KMS-11 (cell line): ENCODE measurements at regions not wholly inside any gene's neighbourhood (a gene's known extent, or its start where the extent isn't known, plus 50 kb on each side); places are given as distances from the start of the nearest gene placed in this dataset.
"Not testable (repeated sequence)": the region's sequence is repeated elsewhere in the genome, so short reads cannot be mapped to it uniquely, and the experiment has no call there.

ENCODE experiments used
- H2AFZ ChIP-seq: fragments of 200-600 bp; sonication (generic); 2 replicates; pipeline ENCODE4 v1.6.1; 2016; ENCODE audit warnings: antibody characterized with exemption, mixed run types, low read depth
- H3K27ac ChIP-seq: fragments of 200-600 bp; sonication (generic); 2 replicates; pipeline ENCODE4 v1.6.1; 2016; ENCODE audit warnings: mild to moderate bottlenecking, mixed run types
- H3K27me3 ChIP-seq: fragments of 200-600 bp; sonication (generic); 2 replicates; pipeline ENCODE4 v1.6.1; 2017; ENCODE audit warnings: mild to moderate bottlenecking, low read depth, mixed run types, moderate library complexity; ENCODE audit not compliant: insufficient read depth
- H3K36me3 ChIP-seq: fragments of 200-600 bp; sonication (generic); 2 replicates; pipeline ENCODE4 v1.6.1; 2017; ENCODE audit warnings: mild to moderate bottlenecking, mixed run types; ENCODE audit not compliant: insufficient read depth
- H3K4me1 ChIP-seq: fragments of 200-600 bp; sonication (generic); 2 replicates; pipeline ENCODE4 v1.6.1; 2016; ENCODE audit warnings: mild to moderate bottlenecking, low read depth, mixed run types; ENCODE audit not compliant: poor library complexity, severe bottlenecking
- H3K4me2 ChIP-seq: fragments of 200-600 bp; sonication (generic); 2 replicates; pipeline ENCODE4 v1.7.0; 2016; ENCODE audit warnings: mild to moderate bottlenecking, mixed run types
- H3K4me3 ChIP-seq: fragments of 200-600 bp; sonication (generic); IDR thresholded peaks from 2 replicates; pipeline ENCODE4 v1.6.1; 2017; ENCODE audit warnings: low read depth, low read length, mixed read lengths; ENCODE audit not compliant: insufficient read depth
- H3K79me2 ChIP-seq: fragments of 200-600 bp; sonication (generic); 2 replicates; pipeline ENCODE4 v1.6.1; 2016; ENCODE audit warnings: low read depth, mixed run types; ENCODE audit not compliant: insufficient read depth
- H3K9ac ChIP-seq: fragments of 200-600 bp; sonication (generic); 2 replicates; pipeline ENCODE4 v1.6.1; 2016; ENCODE audit warnings: mild to moderate bottlenecking, mixed run types
- H4K20me1 ChIP-seq: fragments of 200-600 bp; sonication (generic); 2 replicates; pipeline ENCODE4 v1.6.1; 2016; ENCODE audit warnings: mild to moderate bottlenecking, mixed run types; ENCODE audit not compliant: insufficient read depth
- TF ChIP-seq, protein P1 (sequence below): fragments of 200-600 bp; sonication (generic); conservative IDR thresholded peaks from 2 replicates; pipeline ENCODE4 v1.6.1; 2017; ENCODE audit warnings: low read depth, mild to moderate bottlenecking, antibody characterized with exemption, low read length, moderate library complexity, mixed read lengths

DNA sequence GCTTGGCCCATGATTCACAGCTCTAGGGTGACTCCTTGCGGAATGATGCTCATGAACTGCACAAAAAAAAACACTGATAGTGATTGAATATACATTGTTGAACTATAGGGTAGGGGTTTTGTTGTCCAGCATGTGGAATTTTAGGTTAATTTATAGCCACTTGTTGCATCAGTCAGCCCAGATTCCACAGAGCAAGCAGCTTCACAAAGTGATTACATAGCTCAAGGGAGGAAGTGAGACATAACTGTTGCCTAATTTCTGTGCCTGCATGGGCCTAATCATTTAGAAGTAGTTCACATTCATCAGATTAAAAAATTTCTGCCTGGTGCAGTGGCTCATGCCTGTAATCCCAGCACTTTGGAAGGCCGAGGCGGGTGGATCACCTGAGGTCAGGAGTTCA is 142.2 kb upstream of the ZNF722 start:
- not testable (repeated sequence) for H3K4me2 ChIP-seq, H3K27ac ChIP-seq, H3K36me3 ChIP-seq, H3K9ac ChIP-seq, H3K79me2 ChIP-seq, H4K20me1 ChIP-seq, H2AFZ ChIP-seq, H3K4me3 ChIP-seq, H3K4me1 ChIP-seq, H3K27me3 ChIP-seq

DNA sequence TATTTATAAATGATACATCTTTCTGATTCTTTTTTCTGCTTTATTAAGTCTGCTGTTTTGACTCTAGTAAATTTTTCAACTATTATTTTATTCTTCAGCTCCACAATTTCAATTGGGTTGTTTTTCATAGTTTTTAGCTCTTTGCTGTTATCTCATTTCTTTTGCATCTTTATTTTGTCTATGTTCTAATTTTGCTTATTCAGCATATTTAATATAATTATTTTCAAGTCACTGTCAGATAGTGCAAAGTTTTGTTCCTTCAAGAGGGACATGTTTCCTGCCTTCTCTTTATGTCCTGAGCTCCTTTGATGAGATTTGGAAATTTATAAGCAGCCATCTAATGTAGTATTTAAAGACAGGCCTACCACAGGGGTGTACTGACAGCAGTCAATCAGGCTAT is 131.5 kb upstream of the ZNF722 start:
- Histone ChIP-seq H4K20me1 (no peaks in the 10 kb centered on the region), H3K4me2 (no peak overlapping the region), H3K4me3 (no peak overlapping the region), H2AFZ (no peak overlapping the region), H3K36me3 (no peaks in the 10 kb centered on the region; the same call in 1 of the 2 replicates), H3K4me1 (no peaks in the 10 kb centered on the region), H3K27ac (no peak overlapping the region), H3K27me3 (no peaks in the 10 kb centered on the region), H3K9ac (no peak overlapping the region), H3K79me2 (no peaks in the 10 kb centered on the region)
- TF ChIP-seq, protein P1, sequence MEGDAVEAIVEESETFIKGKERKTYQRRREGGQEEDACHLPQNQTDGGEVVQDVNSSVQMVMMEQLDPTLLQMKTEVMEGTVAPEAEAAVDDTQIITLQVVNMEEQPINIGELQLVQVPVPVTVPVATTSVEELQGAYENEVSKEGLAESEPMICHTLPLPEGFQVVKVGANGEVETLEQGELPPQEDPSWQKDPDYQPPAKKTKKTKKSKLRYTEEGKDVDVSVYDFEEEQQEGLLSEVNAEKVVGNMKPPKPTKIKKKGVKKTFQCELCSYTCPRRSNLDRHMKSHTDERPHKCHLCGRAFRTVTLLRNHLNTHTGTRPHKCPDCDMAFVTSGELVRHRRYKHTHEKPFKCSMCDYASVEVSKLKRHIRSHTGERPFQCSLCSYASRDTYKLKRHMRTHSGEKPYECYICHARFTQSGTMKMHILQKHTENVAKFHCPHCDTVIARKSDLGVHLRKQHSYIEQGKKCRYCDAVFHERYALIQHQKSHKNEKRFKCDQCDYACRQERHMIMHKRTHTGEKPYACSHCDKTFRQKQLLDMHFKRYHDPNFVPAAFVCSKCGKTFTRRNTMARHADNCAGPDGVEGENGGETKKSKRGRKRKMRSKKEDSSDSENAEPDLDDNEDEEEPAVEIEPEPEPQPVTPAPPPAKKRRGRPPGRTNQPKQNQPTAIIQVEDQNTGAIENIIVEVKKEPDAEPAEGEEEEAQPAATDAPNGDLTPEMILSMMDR, result no peak

DNA sequence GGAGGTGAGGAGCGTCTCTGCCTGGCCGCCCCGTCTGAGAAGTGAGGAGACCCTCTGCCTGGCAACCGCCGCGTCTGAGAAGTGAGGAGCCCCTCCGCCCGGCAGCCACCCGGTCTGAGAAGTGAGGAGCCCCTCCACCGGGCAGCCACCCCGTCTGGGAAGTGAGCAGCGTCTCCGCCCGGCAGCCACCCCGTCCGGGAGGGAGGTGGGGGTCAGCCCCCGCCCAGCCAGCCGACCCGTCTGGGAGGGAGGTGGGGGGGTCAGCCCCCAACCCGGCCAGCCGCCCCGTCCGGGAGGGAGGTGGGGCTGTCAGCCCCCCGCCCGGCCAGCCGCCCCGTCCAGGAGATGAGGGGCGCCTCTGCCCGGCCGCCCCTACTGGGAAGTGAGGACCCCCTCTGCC is 124.4 kb upstream of the ZNF722 start:
- H3K79me2 ChIP-seq, H3K27me3 ChIP-seq, H3K4me1 ChIP-seq, H3K9ac ChIP-seq, H4K20me1 ChIP-seq, H3K27ac ChIP-seq, H2AFZ ChIP-seq, H3K36me3 ChIP-seq, H3K4me3 ChIP-seq, H3K4me2 ChIP-seq: not testable (repeated sequence)

DNA sequence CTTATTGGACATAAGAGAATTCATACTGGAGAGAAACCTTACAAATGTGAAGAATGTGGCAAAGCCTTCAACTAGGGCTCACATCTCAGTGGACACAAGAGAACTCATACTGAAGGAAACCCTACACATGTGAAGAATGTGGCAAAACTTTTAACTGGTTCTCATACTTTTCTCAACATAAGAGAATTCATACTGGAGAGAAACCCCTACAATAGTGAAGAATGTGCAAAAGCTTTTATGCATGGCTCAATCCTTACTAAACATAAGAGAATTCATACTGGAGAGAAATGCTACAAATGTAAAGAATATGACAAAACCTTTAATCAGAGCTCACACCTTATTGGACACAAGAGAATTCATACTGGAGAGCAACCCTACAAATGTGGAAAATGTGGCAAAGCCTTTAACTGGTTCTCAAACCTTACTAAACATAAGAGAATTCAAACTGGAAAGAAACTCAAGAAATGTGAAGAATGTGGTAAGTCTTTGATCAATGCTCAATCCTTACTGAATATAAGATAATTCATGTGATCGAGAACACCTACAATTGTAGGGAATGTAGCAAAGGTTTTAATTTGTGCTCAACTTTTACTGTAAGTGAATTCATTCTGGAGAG is 121.8 kb upstream of the ZNF722 start:
- TF ChIP-seq, protein P1, result no peak
- no peak overlapping the region for H2AFZ ChIP-seq
- H3K4me3 ChIP-seq, result no peak overlapping the region
- H3K79me2 ChIP-seq, result no peaks in the 10 kb centered on the region
- H3K4me2 ChIP-seq, result no peak overlapping the region
- no peaks in the 10 kb centered on the region for H3K27me3 ChIP-seq
- H3K4me1 ChIP-seq, result no peaks in the 10 kb centered on the region
- no peaks in the 10 kb centered on the region for H3K36me3 ChIP-seq
- no peaks in the 10 kb centered on the region for H4K20me1 ChIP-seq
- H3K9ac ChIP-seq, result no peak overlapping the region
- no peak overlapping the region for H3K27ac ChIP-seq

DNA sequence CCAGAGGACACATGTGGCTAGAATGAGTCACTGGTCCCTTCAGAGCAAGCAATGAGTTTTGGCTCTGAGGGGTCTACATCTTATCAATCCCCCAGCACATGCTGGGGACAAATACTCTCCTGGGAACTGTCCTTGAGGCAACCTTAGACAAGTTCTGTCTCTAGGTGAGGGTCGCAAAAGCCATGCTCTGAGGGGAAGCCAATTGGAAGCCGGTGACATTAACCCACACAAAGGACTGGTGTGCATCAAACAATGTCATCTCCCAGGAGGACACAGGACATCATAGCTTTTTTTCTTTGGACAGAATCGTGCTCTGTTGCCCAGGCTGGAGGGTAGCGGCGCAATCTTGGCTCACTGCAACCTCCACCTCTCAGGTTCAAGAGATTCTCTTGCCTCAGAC is 111.6 kb upstream of the ZNF722 start:
- H3K4me2 ChIP-seq, result no peak overlapping the region
- no peaks in the 10 kb centered on the region for H3K4me1 ChIP-seq
- no peaks in the 10 kb centered on the region for H3K27me3 ChIP-seq
- no peak overlapping the region for H3K9ac ChIP-seq
- no peak overlapping the region for H3K4me3 ChIP-seq
- H4K20me1 ChIP-seq, result no peaks in the 10 kb centered on the region
- no peak overlapping the region for H2AFZ ChIP-seq
- H3K36me3 ChIP-seq, result no peaks in the 10 kb centered on the region
- no peak overlapping the region for H3K27ac ChIP-seq
- TF ChIP-seq, protein P1, result no peak
- H3K79me2 ChIP-seq, result no peaks in the 10 kb centered on the region
